Progenitor cell of endocrine pancreas (in vitro differentiated cells): ENCODE measurements at regions not wholly inside any gene's neighbourhood (a gene's known extent, or its start where the extent isn't known, plus 50 kb on each side); places are given as distances from the start of the nearest gene placed in this dataset.

Experiments used
- DNase-seq: peaks from one replicate; pipeline ENCODE4 v3.0.0; 2021; ENCODE audit warnings: low spot score; ENCODE audit not compliant: unreplicated experiment
- H3K27ac Mint-ChIP-seq: 2 replicates; pipeline ENCODE4 v1.8.0; 2021; ENCODE audit warnings: mild to moderate bottlenecking, moderate library complexity, mixed read lengths
- H3K27me3 Mint-ChIP-seq: 2 replicates; pipeline ENCODE4 v1.8.0; 2021; ENCODE audit warnings: mixed read lengths
- H3K36me3 Mint-ChIP-seq: 2 replicates; pipeline ENCODE4 v1.8.0; 2022; ENCODE audit warnings: mixed read lengths; ENCODE audit not compliant: insufficient read depth
- H3K4me1 Mint-ChIP-seq: 2 replicates; pipeline ENCODE4 v1.8.0; 2021; ENCODE audit warnings: low read depth, mixed read lengths
- H3K4me3 Mint-ChIP-seq: 2 replicates; pipeline ENCODE4 v1.8.0; 2021; ENCODE audit warnings: low read depth, mild to moderate bottlenecking, moderate library complexity, mixed read lengths
- H3K9me3 Mint-ChIP-seq: 2 replicates; pipeline ENCODE4 v1.8.0; 2021; ENCODE audit warnings: low read depth, mixed read lengths
- TF ChIP-seq, protein P1 (sequence below): fragments of 200-600 bp; sonication (generic); IDR thresholded peaks from one replicate; pipeline ENCODE4 v1.5.0; 2021; ENCODE audit warnings: antibody characterized with exemption, mild to moderate bottlenecking; ENCODE audit not compliant: unreplicated experiment

GRCh38 chr10:4649471-4649870 lies 176.5 kb upstream of the AKR1E2 start:
- TF ChIP-seq, protein P1, sequence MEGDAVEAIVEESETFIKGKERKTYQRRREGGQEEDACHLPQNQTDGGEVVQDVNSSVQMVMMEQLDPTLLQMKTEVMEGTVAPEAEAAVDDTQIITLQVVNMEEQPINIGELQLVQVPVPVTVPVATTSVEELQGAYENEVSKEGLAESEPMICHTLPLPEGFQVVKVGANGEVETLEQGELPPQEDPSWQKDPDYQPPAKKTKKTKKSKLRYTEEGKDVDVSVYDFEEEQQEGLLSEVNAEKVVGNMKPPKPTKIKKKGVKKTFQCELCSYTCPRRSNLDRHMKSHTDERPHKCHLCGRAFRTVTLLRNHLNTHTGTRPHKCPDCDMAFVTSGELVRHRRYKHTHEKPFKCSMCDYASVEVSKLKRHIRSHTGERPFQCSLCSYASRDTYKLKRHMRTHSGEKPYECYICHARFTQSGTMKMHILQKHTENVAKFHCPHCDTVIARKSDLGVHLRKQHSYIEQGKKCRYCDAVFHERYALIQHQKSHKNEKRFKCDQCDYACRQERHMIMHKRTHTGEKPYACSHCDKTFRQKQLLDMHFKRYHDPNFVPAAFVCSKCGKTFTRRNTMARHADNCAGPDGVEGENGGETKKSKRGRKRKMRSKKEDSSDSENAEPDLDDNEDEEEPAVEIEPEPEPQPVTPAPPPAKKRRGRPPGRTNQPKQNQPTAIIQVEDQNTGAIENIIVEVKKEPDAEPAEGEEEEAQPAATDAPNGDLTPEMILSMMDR = no peak
- Mint-ChIP-seq H3K27me3 (peaks cover 4% of the 10 kb centered on the region), H3K4me1 (no peaks in the 10 kb centered on the region), H3K36me3 (no peaks in the 10 kb centered on the region), H3K27ac (no peak overlapping the region), H3K9me3 (no peaks in the 10 kb centered on the region), H3K4me3 (no peak overlapping the region)
- no peak for DNase-seq

- Mint-ChIP-seq H3K27me3 (peaks cover 4% of the 10 kb centered on the region), H3K27ac (no peak overlapping the region), H3K9me3 (no peaks in the 10 kb centered on the region), H3K4me1 (no peaks in the 10 kb centered on the region), H3K4me3 (no peak overlapping the region), H3K36me3 (no peaks in the 10 kb centered on the region)
- DNase-seq = no peak
- TF ChIP-seq, protein P1 = no peak
Measured at GRCh38 chr10:4648999-4649398, 177.0 kb upstream of the AKR1E2 start.

DNA sequence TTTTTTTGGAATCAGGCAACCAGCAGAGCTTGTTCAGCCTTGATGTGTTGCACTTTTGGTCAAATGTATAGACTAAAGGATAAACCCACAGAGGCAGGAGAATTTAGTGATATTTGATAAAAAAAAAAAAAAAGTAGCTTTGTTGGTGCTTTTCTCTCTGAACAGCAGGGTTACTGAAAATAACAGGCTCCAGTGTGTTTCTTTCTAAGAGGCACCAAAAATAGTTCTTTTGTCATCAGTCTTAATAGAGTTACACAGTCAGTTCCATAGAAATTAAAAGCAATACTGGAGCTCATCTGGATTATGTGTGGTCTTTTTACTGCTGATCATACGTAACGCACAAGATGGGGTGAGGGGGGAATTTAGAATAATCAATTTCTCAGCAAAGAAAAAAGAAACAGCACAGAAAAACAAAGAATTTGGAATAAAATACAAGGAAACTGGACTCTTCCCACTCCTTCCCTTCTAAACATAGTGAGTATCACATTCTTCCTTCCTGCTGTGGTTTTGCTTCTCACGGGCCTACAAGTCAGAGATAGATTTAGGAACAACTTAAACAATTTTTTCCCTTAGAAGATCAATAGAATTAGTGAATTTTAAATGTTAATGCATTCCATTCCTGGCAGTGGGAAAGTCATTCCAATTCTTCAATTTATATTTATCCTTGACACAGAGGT lies 178.8 kb upstream of the AKR1E2 start:
- no peak overlapping the region for H3K27ac Mint-ChIP-seq
- no peaks in the 10 kb centered on the region for H3K9me3 Mint-ChIP-seq
- TF ChIP-seq, protein P1 = no peak
- no peaks in the 10 kb centered on the region for H3K4me1 Mint-ChIP-seq
- H3K36me3 Mint-ChIP-seq = no peaks in the 10 kb centered on the region
- peaks cover 4% of the 10 kb centered on the region for H3K27me3 Mint-ChIP-seq
- DNase-seq = no peak
- no peak overlapping the region for H3K4me3 Mint-ChIP-seq

DNA sequence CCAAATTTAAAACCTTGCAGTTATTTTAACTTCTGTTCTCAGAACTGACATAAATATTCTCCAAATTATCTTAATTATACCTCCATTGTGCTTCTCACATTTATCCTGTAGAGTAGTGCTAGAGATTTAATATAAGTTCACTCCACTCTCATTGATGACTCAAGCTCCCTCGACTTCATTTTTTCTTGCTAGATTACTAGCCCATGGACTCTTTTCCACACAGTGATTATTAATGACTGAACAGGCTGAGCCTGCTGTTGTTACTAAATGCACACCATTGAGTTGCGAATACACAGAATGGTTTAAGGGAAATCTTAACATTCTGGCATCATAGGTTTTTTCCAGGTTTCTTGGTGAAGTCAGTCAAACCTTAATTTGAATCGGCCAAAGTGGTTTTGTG lies 179.5 kb upstream of the AKR1E2 start:
- H3K9me3 Mint-ChIP-seq = no peaks in the 10 kb centered on the region
- H3K4me3 Mint-ChIP-seq = no peak overlapping the region
- H3K4me1 Mint-ChIP-seq = no peaks in the 10 kb centered on the region
- peaks cover 4% of the 10 kb centered on the region for H3K27me3 Mint-ChIP-seq
- H3K27ac Mint-ChIP-seq = no peak overlapping the region
- no peak for DNase-seq
- H3K36me3 Mint-ChIP-seq = no peaks in the 10 kb centered on the region
- TF ChIP-seq, protein P1 = no peak

- Mint-ChIP-seq H3K4me3 (no peak overlapping the region), H3K27me3 (peaks cover 4% of the 10 kb centered on the region), H3K9me3 (no peaks in the 10 kb centered on the region), H3K27ac (no peak overlapping the region), H3K4me1 (no peaks in the 10 kb centered on the region), H3K36me3 (no peaks in the 10 kb centered on the region)
- DNase-seq = no peak
- TF ChIP-seq, protein P1 = no peak
Measured at GRCh38 chr10:4645836-4646235, 180.2 kb upstream of the AKR1E2 start.
